GM12865 (cell line): ENCODE measurements at regions not wholly inside any gene's neighbourhood (a gene's known extent, or its start where the extent isn't known, plus 50 kb on each side); places are given as distances from the start of the nearest gene placed in this dataset.

ENCODE experiments used
- DNase-seq: peaks from one replicate; pipeline ENCODE4 v3.0.0; 2010; ENCODE audit warnings: low read depth
- H3K4me3 ChIP-seq: 2 replicates; pipeline ENCODE4 v1.5.1; 2011; ENCODE audit warnings: mild to moderate bottlenecking, low read depth, low read length, control low read depth
- TF ChIP-seq, protein P1 (sequence below): IDR thresholded peaks from 2 replicates; pipeline ENCODE4 v1.5.1; 2011; ENCODE audit warnings: low read length, control low read depth, low read depth, inconsistent platforms; ENCODE audit not compliant: insufficient read depth; ENCODE audit errors: missing control alignments

DNA sequence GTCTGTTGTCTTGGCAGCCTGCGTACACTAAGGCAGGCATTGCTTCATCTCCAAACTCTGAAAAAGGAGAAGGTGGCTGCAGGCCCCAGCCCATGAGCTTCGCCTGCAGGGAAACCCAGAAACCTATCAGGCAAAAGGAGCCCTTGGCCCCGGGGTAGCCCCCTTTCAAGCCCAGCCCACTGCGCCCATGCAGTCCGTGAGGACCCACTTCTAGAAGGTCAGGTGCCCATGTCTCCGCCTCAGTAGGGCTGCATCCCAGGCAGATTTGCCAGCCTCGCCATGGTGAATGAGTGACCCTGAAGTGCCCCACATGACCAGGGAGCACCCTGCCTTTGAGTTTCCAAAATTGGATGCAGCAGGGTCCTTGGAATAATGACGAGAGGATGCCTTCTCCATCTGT lies 1158.4 kb downstream of the BRD1 start:
- no peak for DNase-seq
- TF ChIP-seq, protein P1, sequence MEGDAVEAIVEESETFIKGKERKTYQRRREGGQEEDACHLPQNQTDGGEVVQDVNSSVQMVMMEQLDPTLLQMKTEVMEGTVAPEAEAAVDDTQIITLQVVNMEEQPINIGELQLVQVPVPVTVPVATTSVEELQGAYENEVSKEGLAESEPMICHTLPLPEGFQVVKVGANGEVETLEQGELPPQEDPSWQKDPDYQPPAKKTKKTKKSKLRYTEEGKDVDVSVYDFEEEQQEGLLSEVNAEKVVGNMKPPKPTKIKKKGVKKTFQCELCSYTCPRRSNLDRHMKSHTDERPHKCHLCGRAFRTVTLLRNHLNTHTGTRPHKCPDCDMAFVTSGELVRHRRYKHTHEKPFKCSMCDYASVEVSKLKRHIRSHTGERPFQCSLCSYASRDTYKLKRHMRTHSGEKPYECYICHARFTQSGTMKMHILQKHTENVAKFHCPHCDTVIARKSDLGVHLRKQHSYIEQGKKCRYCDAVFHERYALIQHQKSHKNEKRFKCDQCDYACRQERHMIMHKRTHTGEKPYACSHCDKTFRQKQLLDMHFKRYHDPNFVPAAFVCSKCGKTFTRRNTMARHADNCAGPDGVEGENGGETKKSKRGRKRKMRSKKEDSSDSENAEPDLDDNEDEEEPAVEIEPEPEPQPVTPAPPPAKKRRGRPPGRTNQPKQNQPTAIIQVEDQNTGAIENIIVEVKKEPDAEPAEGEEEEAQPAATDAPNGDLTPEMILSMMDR: no peak
- no peak overlapping the region for H3K4me3 ChIP-seq

DNA sequence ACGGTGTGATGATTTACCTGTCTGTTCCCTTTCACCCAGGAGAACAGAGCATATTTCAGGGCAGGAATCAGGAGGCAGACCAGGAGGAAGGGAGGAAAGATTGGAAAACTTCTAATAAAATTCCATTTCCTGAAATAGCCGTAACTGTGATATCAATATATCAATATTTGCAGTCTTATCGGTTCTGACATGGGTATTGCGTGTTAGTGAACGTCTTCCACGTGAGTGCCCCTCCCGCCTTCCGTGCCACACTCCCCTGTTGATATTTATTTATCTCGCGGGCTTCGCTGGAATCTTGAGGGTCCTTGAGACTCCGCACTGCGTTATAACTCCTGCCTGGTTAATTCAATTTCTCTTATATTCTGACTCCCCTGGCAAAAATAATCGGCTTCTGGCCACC lies 1160.4 kb downstream of the BRD1 start:
- TF ChIP-seq, protein P1: no peak
- H3K4me3 ChIP-seq: no peak overlapping the region
- DNase-seq: no peak

DNA sequence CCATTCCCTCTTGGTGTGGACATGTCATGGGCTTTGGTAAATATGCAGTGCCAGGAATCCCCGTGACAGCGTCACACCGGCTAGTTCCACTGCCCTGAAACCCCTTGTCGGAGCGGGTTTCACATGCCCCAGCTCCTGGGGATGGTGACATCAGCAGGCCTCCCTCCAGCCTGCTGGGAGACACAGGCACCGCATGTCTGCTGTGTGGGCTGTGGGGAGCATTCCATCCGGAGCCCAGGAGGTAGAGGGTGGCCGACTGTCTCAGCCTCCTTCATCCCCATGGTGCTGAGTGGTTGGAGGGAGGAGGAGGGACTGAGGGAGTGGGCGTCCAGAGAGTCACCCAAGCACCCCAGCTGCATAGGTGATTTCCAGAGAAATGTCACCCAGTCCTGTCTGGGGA lies 1161.1 kb downstream of the BRD1 start:
- TF ChIP-seq, protein P1: no peak
- no peak for DNase-seq
- no peak overlapping the region for H3K4me3 ChIP-seq

DNA sequence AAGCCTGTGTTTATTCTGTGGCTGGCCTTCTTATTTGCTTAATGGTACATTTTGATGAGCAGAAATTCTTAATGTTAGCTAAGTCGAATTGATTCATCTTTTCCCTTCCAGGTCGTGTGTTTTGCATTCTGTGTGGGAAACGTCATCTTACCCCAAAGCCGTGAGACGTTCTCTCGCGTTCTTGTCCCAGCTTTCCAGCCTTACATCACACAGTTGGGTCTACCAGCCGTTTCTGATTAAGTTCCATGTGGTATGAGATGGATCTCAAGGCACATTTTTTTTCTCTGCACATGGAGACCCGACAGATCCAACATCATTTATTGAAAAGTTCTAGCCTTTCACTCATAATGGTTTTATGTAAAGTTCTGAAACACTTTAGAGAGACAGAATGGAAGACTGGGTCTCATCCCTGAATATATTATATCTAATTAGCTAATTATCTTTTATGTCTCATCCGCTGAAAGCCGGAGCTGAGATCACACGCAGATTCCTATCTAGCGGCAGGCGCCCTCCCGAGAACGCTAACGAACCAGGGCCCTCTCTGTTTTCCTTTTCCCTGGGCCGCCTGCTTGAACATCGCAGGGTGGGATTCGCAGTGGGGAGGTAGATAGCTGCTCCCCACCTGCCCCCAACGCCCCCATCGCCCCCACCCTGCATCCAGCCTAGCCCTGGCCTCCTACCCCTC lies 1162.2 kb downstream of the BRD1 start:
- TF ChIP-seq, protein P1: no peak
- no peak overlapping the region for H3K4me3 ChIP-seq
- no peak for DNase-seq

DNA sequence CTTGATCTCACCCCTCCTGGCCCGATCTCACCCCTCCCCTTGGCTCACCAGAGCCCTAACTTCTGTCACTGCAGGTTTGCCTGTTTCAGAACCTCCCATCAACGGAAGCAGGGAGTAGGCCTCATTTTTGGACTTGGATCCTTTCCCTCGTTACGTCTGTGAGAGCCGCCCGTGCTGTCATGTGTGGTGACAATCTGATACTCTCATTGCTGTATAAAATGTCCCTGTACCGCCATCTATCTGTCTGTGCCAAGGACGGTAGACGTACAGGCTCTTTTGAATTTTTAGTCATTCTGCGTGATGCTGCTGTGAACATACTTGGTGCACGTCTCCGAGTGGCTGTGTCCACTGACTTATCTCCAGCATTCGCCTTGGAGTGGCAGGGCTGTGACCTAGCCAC lies 1163.1 kb downstream of the BRD1 start:
- no peak for DNase-seq
- H3K4me3 ChIP-seq: no peak overlapping the region
- TF ChIP-seq, protein P1: no peak

DNA sequence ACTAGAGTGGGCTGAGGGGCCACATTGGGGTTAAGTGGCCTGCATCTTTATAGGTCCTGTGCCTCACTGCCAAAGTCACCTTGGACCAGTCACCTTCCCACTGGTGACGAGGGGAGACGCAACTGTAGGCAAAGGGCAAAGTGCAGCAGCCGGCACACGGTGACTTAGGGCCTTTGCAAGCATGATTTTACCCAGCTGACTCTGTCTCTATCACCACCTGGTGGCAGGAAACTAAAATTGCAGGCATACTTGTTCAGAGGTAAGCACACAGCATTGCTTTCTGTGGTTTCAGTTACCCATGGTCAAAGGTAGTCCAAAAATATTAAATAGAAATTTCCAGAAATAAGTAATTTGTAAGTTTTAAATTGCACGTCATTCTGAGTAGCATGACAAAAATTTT lies 1164.4 kb downstream of the BRD1 start:
- TF ChIP-seq, protein P1: peak; percentile 26
- no peak overlapping the region for H3K4me3 ChIP-seq
- peak; percentile 30 for DNase-seq

DNA sequence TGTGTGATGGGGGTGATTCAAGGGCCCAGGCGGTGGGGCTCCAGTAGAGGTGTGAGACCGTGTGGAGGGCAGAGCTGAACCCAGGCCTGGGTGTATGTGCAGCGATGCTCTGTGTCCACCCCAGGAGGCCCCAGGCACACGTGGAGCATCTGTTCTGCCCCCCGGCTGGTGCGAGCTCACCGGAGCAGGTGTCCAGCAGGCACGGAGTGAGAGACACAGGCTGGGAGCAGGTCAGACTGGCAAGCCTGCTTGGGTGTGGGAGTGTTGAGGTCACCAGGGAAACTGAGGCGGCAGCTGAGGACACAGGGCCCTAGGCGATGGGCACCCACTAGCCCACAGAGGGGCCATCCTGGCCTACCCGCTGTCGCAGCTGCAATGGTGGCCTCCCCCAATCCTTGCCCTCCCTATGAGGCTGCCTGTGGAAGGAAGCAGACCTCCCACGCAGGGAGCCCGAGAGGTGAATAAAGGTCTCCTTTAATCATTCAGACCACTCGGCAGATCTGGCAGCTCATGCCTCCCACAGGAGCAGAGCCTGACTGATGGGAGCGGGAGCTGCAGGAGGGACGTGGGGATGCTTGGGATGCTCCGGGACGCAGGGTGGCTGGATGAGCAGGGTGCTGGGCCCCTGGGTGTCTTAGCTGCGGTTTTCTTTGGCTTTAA lies 1165.1 kb downstream of the BRD1 start:
- no peak for DNase-seq
- TF ChIP-seq, protein P1: no peak
- no peak overlapping the region for H3K4me3 ChIP-seq
